ENCODE measurements at regions not wholly inside any gene's neighbourhood (a gene's known extent, or its start where the extent isn't known, plus 50 kb on each side); places are given as distances from the start of the nearest gene placed in this dataset.

DNA sequence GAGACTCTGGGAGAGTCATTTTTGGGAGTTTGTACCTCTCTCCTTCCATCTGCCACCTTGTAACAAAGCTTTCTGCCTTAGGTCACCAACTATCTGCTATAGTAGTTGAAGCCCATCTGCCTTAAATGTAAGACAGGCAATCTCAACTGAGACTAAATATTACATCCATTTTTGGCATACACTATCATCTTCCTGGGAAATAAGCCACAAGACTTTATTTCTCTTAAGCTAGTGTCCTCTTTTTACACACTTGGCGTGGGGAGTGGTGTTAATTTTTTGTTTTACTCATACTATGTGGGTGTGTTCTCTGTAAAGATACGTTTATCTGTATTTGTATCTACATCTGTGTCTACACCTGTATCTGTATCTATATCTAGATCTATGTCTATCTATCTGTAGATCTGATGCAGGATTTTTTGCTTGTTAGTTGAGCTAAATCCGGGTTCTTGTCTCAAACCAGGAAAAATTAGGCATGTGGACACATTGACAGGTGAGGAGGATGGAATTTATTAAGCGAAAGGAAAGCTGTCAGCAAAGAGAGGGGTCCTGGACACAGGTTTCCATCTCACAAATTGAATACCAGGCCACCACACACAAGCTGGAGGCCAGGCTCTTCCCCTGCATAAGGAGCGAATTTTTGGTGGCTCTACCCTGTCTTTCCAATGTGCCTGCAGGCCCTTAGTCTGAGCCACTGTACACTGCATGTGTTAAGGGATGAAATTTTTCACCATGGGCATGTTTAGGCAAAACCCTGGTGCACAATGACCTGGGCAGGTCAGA lies 64.8 kb upstream of the RND3 start:
- TF ChIP-seq, protein P1, sequence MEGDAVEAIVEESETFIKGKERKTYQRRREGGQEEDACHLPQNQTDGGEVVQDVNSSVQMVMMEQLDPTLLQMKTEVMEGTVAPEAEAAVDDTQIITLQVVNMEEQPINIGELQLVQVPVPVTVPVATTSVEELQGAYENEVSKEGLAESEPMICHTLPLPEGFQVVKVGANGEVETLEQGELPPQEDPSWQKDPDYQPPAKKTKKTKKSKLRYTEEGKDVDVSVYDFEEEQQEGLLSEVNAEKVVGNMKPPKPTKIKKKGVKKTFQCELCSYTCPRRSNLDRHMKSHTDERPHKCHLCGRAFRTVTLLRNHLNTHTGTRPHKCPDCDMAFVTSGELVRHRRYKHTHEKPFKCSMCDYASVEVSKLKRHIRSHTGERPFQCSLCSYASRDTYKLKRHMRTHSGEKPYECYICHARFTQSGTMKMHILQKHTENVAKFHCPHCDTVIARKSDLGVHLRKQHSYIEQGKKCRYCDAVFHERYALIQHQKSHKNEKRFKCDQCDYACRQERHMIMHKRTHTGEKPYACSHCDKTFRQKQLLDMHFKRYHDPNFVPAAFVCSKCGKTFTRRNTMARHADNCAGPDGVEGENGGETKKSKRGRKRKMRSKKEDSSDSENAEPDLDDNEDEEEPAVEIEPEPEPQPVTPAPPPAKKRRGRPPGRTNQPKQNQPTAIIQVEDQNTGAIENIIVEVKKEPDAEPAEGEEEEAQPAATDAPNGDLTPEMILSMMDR (IDR thresholded peaks at IDR 0.05), result no peak
- no peak for TF ChIP-seq EZH2 (IDR thresholded peaks at IDR 0.05)
- no peak for TF ChIP-seq EZH2phosphoT487 (IDR thresholded peaks at IDR 0.05)
